GM21825 (cell line): ENCODE measurements at regions not wholly inside any gene's neighbourhood (a gene's known extent, or its start where the extent isn't known, plus 50 kb on each side); places are given as distances from the start of the nearest gene placed in this dataset.

Experiments
- ATAC-seq: cut with Tn5 transposase; IDR thresholded peaks from one replicate; pipeline ENCODE4 v1.9.1; 2021; ENCODE audit warnings: mild to moderate bottlenecking, moderate library complexity; ENCODE audit not compliant: unreplicated experiment

GRCh38 chr11:15913261-15913660 lies 443.1 kb downstream of the SOX6 start:
- no peak for ATAC-seq
